Neuronal stem cell (in vitro differentiated cells): ENCODE measurements at regions not wholly inside any gene's neighbourhood (a gene's known extent, or its start where the extent isn't known, plus 50 kb on each side); places are given as distances from the start of the nearest gene placed in this dataset.

ENCODE experiments used
- DNase-seq: peaks from one replicate; pipeline ENCODE4 v3.0.0-alpha.2; 2013; ENCODE audit warnings: low spot score
- H2AFZ ChIP-seq: one replicate; pipeline ENCODE4 v1.6.1; 2013; ENCODE audit warnings: mild to moderate bottlenecking, low read length, inconsistent platforms
- H2AK5ac ChIP-seq: 2 replicates; pipeline ENCODE4 v1.6.1; 2013; ENCODE audit warnings: low read depth, mild to moderate bottlenecking, inconsistent platforms, low read length, moderate library complexity, mixed read lengths
- H2BK120ac ChIP-seq: 2 replicates; pipeline ENCODE4 v1.6.1; 2013; ENCODE audit warnings: low read depth, mild to moderate bottlenecking, inconsistent platforms, low read length, moderate library complexity, mixed read lengths
- H2BK12ac ChIP-seq: one replicate; pipeline ENCODE4 v1.6.1; 2013; ENCODE audit warnings: low read length, inconsistent platforms
- H2BK15ac ChIP-seq: 2 replicates; pipeline ENCODE4 v1.6.1; 2013; ENCODE audit warnings: mild to moderate bottlenecking, low read length, inconsistent platforms, mixed read lengths
- H2BK5ac ChIP-seq: one replicate; pipeline ENCODE4 v1.6.1; 2013; ENCODE audit warnings: inconsistent platforms, mild to moderate bottlenecking, low read length, moderate library complexity
- H3K14ac ChIP-seq: one replicate; pipeline ENCODE4 v1.6.1; 2013; ENCODE audit warnings: low read length, inconsistent platforms
- H3K18ac ChIP-seq: 2 replicates; pipeline ENCODE4 v1.6.1; 2013; ENCODE audit warnings: low read length, inconsistent platforms
- H3K23ac ChIP-seq: 2 replicates; pipeline ENCODE4 v1.6.1; 2013; ENCODE audit warnings: low read depth, mild to moderate bottlenecking, mixed read lengths, low read length, inconsistent platforms; ENCODE audit not compliant: poor library complexity
- H3K27ac ChIP-seq: replicated peaks from 3 replicates; pipeline ENCODE4 v1.5.1; 2013; ENCODE audit warnings: low read length, inconsistent platforms
- H3K27me3 ChIP-seq, 3 experiments: 2 replicates each; pipeline ENCODE4 v1.6.1; 2013; ENCODE audit warnings: low read length in 3 of 3, mild to moderate bottlenecking in 2 of 3, inconsistent platforms in 1 of 3, low read depth in 1 of 3, mixed read lengths in 1 of 3, moderate library complexity in 1 of 3; ENCODE audit not compliant: control insufficient read depth in 3 of 3, insufficient read depth in 3 of 3
- H3K36me3 ChIP-seq, 2 donors: replicated peaks in 1 of 2; 2 replicates each; pipeline ENCODE4 v1.6.1; 2013; ENCODE audit warnings: low read length in 2 of 2; ENCODE audit not compliant: control insufficient read depth in 2 of 2, insufficient read depth in 2 of 2
- H3K4ac ChIP-seq: 2 replicates; pipeline ENCODE4 v1.6.1; 2013; ENCODE audit warnings: inconsistent platforms, mild to moderate bottlenecking, low read length, moderate library complexity
- H3K4me1 ChIP-seq, 2 donors: 1 replicate in 1 of 2; 2 replicates in 1 of 2; pipeline ENCODE4 v1.6.1; 2013; ENCODE audit warnings: low read length in 2 of 2, low read depth in 1 of 2; ENCODE audit not compliant: control insufficient read depth in 2 of 2, insufficient read depth in 1 of 2
- H3K4me2 ChIP-seq: one replicate; pipeline ENCODE4 v1.6.1; 2013; ENCODE audit warnings: mild to moderate bottlenecking, low read length, inconsistent platforms; ENCODE audit not compliant: insufficient read depth, poor library complexity, severe bottlenecking
- H3K4me3 ChIP-seq, 2 donors: 2 replicates each; pipeline ENCODE4 v1.5.1; 2013; ENCODE audit warnings: low read length in 2 of 2, mild to moderate bottlenecking in 2 of 2, inconsistent platforms in 1 of 2, moderate library complexity in 1 of 2
- H3K79me1 ChIP-seq: one replicate; pipeline ENCODE4 v1.6.1; 2013; ENCODE audit warnings: low read depth, mild to moderate bottlenecking, inconsistent platforms, low read length, moderate library complexity
- H3K9ac ChIP-seq: one replicate; pipeline ENCODE4 v1.6.1; 2013; ENCODE audit warnings: mild to moderate bottlenecking, low read depth, low read length, inconsistent platforms; ENCODE audit not compliant: poor library complexity
- H3K9me3 ChIP-seq, 2 donors: replicated peaks in 1 of 2; 2 replicates each; pipeline versions ENCODE3 to v1.6.1; 2013; ENCODE audit warnings: low read length in 2 of 2, mild to moderate bottlenecking in 2 of 2, inconsistent platforms in 1 of 2, low read depth in 1 of 2, mixed read lengths in 1 of 2, moderate library complexity in 1 of 2; ENCODE audit not compliant: control insufficient read depth in 2 of 2, insufficient read depth in 1 of 2
- H4K8ac ChIP-seq: one replicate; pipeline ENCODE4 v1.6.1; 2013; ENCODE audit warnings: low read depth, mild to moderate bottlenecking, inconsistent platforms, low read length, moderate library complexity
- H4K91ac ChIP-seq: one replicate; pipeline ENCODE4 v1.6.1; 2013; ENCODE audit warnings: low read length, low read depth, mild to moderate bottlenecking, inconsistent platforms; ENCODE audit not compliant: poor library complexity
- WGBS, 2 donors: extraction: QIAGEN DNeasy Blood & Tissue Kit; methylation state at CpG; one replicate each; pipeline ENCODE4 v1.1.7; 2013; ENCODE audit warnings: missing lambda C conversion rate in 2 of 2, mixed read lengths in 1 of 2; ENCODE audit not compliant: insufficient read length in 2 of 2, insufficient replicate concordance in 1 of 2; ENCODE audit errors: extremely low coverage in 2 of 2; 5-methylcytosine and 5-hydroxymethylcytosine counted together

GRCh38 chr1:200346700-200347099 lies 63.1 kb downstream of the ZNF281 start:
- H2BK15ac ChIP-seq, result no peak overlapping the region
- H2BK5ac ChIP-seq, result no peak overlapping the region
- H3K18ac ChIP-seq, result no peak overlapping the region
- no peak overlapping the region for H3K23ac ChIP-seq
- no peaks in the 10 kb centered on the region for H3K79me1 ChIP-seq
- H3K4me3 ChIP-seq, result no peak overlapping the region
- no peak overlapping the region for H2AK5ac ChIP-seq
- no peak overlapping the region for H3K4me2 ChIP-seq
- no peak overlapping the region for H3K14ac ChIP-seq
- no peak overlapping the region for H3K9ac ChIP-seq
- H3K4me1 ChIP-seq, result no peaks in the 10 kb centered on the region
- H2BK12ac ChIP-seq, result no peak overlapping the region
- 100% methylated on average over 1 of the region's 9 CpGs; no CpG with 5 or more reads in 1 of the 2 donors for WGBS, 2 donors
- H3K27me3 ChIP-seq, result no peaks in the 10 kb centered on the region
- H3K36me3 ChIP-seq, result no peaks in the 10 kb centered on the region
- H4K91ac ChIP-seq, result no peak overlapping the region
- no peak overlapping the region for H3K4ac ChIP-seq
- no peak overlapping the region for H3K27ac ChIP-seq
- DNase-seq, result no peak
- no peak overlapping the region for H4K8ac ChIP-seq
- no peak overlapping the region for H2BK120ac ChIP-seq
- no peak overlapping the region for H2AFZ ChIP-seq
- no peaks in the 10 kb centered on the region for H3K9me3 ChIP-seq

GRCh38 chr1:200345520-200345919 lies 64.3 kb downstream of the ZNF281 start:
- no peaks in the 10 kb centered on the region for H3K79me1 ChIP-seq
- H3K18ac ChIP-seq, result no peak overlapping the region
- H2AK5ac ChIP-seq, result no peak overlapping the region
- no peaks in the 10 kb centered on the region for H3K27me3 ChIP-seq
- H3K4ac ChIP-seq, result no peak overlapping the region
- no peak overlapping the region for H3K23ac ChIP-seq
- no peaks in the 10 kb centered on the region for H3K9me3 ChIP-seq
- DNase-seq, result no peak
- H3K36me3 ChIP-seq, result no peaks in the 10 kb centered on the region
- no peak overlapping the region for H4K8ac ChIP-seq
- no peak overlapping the region for H2BK120ac ChIP-seq
- no CpG with 5 or more reads among the region's 4 CpGs for WGBS, 2 donors
- no peak overlapping the region for H2BK12ac ChIP-seq
- H2AFZ ChIP-seq, result no peak overlapping the region
- no peak overlapping the region for H4K91ac ChIP-seq
- no peak overlapping the region for H3K4me3 ChIP-seq
- H3K4me2 ChIP-seq, result no peak overlapping the region
- no peak overlapping the region for H2BK15ac ChIP-seq
- H3K9ac ChIP-seq, result no peak overlapping the region
- no peak overlapping the region for H3K27ac ChIP-seq
- H3K14ac ChIP-seq, result no peak overlapping the region
- no peak overlapping the region for H2BK5ac ChIP-seq
- H3K4me1 ChIP-seq, result no peaks in the 10 kb centered on the region

GRCh38 chr1:200343874-200344273 lies 66.0 kb downstream of the ZNF281 start:
- no peak overlapping the region for H2AK5ac ChIP-seq
- H2AFZ ChIP-seq, result no peak overlapping the region
- H3K14ac ChIP-seq, result no peak overlapping the region
- DNase-seq, result no peak
- H3K23ac ChIP-seq, result no peak overlapping the region
- no peak overlapping the region for H3K9ac ChIP-seq
- no peaks in the 10 kb centered on the region for H3K27me3 ChIP-seq
- H3K4me2 ChIP-seq, result no peak overlapping the region
- H3K9me3 ChIP-seq, result no peaks in the 10 kb centered on the region
- H3K36me3 ChIP-seq, result no peaks in the 10 kb centered on the region
- no peak overlapping the region for H4K91ac ChIP-seq
- H3K18ac ChIP-seq, result no peak overlapping the region
- H2BK5ac ChIP-seq, result no peak overlapping the region
- H3K4ac ChIP-seq, result no peak overlapping the region
- no peaks in the 10 kb centered on the region for H3K79me1 ChIP-seq
- no peak overlapping the region for H3K4me3 ChIP-seq
- H2BK15ac ChIP-seq, result no peak overlapping the region
- H3K27ac ChIP-seq, result no peak overlapping the region
- H4K8ac ChIP-seq, result no peak overlapping the region
- WGBS, 2 donors, result no CpG with 5 or more reads among the region's 2 CpGs
- no peak overlapping the region for H2BK12ac ChIP-seq
- H3K4me1 ChIP-seq, result no peaks in the 10 kb centered on the region
- H2BK120ac ChIP-seq, result no peak overlapping the region

- Histone ChIP-seq H3K4me1 (no peaks in the 10 kb centered on the region), H3K9ac (no peak overlapping the region), H3K23ac (no peak overlapping the region), H2BK12ac (no peak overlapping the region), H3K4me2 (no peak overlapping the region), H3K4me3 (no peak overlapping the region), H3K18ac (no peak overlapping the region), H3K27ac (no peak overlapping the region), H2AK5ac (no peak overlapping the region), H4K91ac (no peak overlapping the region), H3K27me3 (no peaks in the 10 kb centered on the region), H3K9me3 (no peaks in the 10 kb centered on the region), H4K8ac (no peak overlapping the region), H3K14ac (no peak overlapping the region), H2BK5ac (no peak overlapping the region), H3K4ac (no peak overlapping the region), H3K36me3 (no peaks in the 10 kb centered on the region), H2BK120ac (no peak overlapping the region), H3K79me1 (no peaks in the 10 kb centered on the region), H2BK15ac (no peak overlapping the region), H2AFZ (no peak overlapping the region)
- no CpG with 5 or more reads among the region's 5 CpGs for WGBS, 2 donors
- no peak for DNase-seq
These were observed 67.1 kb downstream of the ZNF281 start for GRCh38 chr1:200342511-200343311.
